Stimulated activated effector memory CD8-positive, alpha-beta T cell treated with anti-CD3 and anti-CD28 coated beads, Interleukin-12 subunit alpha, Interleukin-12 subunit beta, amount 100 ng/mL, for 72 hours (primary cell): ENCODE measurements at regions not wholly inside any gene's neighbourhood (a gene's known extent, or its start where the extent isn't known, plus 50 kb on each side); places are given as distances from the start of the nearest gene placed in this dataset.

Source experiments
- ATAC-seq: fragments of 150-1000 bp; cut with Tn5 transposase; 2 replicates; pipeline ENCODE4 v1.10.0; 2021
- DNase-seq, 2 donors: peaks; one replicate each; pipeline ENCODE4 v3.0.0; 2021 to 2022; ENCODE audit warnings: low spot score in 2 of 2
- H3K27ac Mint-ChIP-seq: one replicate; pipeline ENCODE4 v1.8.0; 2022; ENCODE audit warnings: mild to moderate bottlenecking, mixed read lengths
- H3K36me3 Mint-ChIP-seq: one replicate; pipeline ENCODE4 v1.8.0; 2022; ENCODE audit warnings: mild to moderate bottlenecking, mixed read lengths
- H3K4me1 Mint-ChIP-seq: one replicate; pipeline ENCODE4 v1.8.0; 2022; ENCODE audit warnings: mixed read lengths
- H3K4me3 Mint-ChIP-seq: one replicate; pipeline ENCODE4 v1.8.0; 2022; ENCODE audit warnings: mild to moderate bottlenecking, mixed read lengths
- H3K9me3 Mint-ChIP-seq: one replicate; pipeline ENCODE4 v1.8.0; 2022; ENCODE audit warnings: mixed read lengths

DNA sequence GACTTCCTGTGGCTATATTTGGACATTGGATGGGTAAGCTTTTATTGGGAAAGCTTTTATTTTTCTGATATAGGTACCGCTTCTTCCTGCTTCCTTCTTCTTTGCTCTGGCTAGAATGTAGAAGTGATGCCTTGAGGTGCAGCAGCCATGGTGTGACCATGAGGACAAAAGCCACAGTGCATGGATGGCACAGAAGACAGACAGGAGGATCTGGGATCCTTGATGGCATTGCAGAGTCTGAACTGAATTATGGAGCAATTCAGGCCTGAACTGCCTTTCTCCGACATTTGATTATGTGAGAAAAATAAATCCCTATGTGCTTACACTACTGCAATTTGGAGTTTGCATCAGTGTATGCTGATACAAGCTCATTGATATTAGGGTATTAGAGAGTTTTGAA is 191.3 kb upstream of the CRY1 start:
- Mint-ChIP-seq H3K36me3 (no peaks in the 10 kb centered on the region), H3K4me3 (no peak overlapping the region), H3K9me3 (peaks cover 4% of the 10 kb centered on the region), H3K27ac (no peak overlapping the region), H3K4me1 (peaks cover 18% of the 10 kb centered on the region)
- ATAC-seq (no peak), DNase-seq (peak in 1 of 2 donors; percentile 7)

GRCh38 chr12:107287436-107288413 is 194.4 kb upstream of the CRY1 start:
- DNase-seq: peak in 1 of 2 donors; percentile 72
- H3K9me3 Mint-ChIP-seq: peaks cover 4% of the 10 kb centered on the region
- peak; percentile 97 for ATAC-seq
- H3K36me3 Mint-ChIP-seq: no peaks in the 10 kb centered on the region
- H3K4me3 Mint-ChIP-seq: peak overlapping the region; percentile 30
- H3K27ac Mint-ChIP-seq: peak overlapping the region; percentile 60
- H3K4me1 Mint-ChIP-seq: peaks cover 18% of the 10 kb centered on the region

GRCh38 chr12:107288414-107289127 is 195.2 kb upstream of the CRY1 start:
- peak overlapping the region; percentile 60 for H3K27ac Mint-ChIP-seq
- H3K4me1 Mint-ChIP-seq: peaks cover 18% of the 10 kb centered on the region
- peaks cover 4% of the 10 kb centered on the region for H3K9me3 Mint-ChIP-seq
- H3K4me3 Mint-ChIP-seq: no peak overlapping the region
- ATAC-seq (peak; percentile 55), DNase-seq (peak in 1 of 2 donors; percentile 43)
- H3K36me3 Mint-ChIP-seq: no peaks in the 10 kb centered on the region

DNA sequence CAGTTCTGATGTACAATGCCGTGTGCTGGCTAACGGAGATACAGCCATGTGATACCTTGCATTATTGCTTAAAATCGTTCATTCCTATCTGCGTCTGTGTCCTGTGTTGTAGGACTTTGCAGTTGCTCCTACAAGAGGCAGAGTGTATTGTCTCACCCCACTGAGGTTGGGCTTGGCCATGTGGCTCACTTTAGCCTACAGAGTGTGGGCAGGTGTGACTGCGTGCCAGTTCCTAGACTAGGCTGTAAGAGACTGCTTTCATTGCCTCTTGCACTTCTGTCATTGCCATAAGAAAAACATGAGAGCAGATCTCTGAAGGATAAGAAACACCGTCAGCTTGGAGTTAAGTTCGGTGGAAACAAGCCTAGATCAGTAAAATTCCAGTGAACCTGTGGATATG is 197.7 kb upstream of the CRY1 start:
- ATAC-seq (no peak), DNase-seq (no peak)
- peaks cover 18% of the 10 kb centered on the region for H3K4me1 Mint-ChIP-seq
- H3K27ac Mint-ChIP-seq: no peak overlapping the region
- H3K4me3 Mint-ChIP-seq: no peak overlapping the region
- no peaks in the 10 kb centered on the region for H3K36me3 Mint-ChIP-seq
- no peaks in the 10 kb centered on the region for H3K9me3 Mint-ChIP-seq

DNA sequence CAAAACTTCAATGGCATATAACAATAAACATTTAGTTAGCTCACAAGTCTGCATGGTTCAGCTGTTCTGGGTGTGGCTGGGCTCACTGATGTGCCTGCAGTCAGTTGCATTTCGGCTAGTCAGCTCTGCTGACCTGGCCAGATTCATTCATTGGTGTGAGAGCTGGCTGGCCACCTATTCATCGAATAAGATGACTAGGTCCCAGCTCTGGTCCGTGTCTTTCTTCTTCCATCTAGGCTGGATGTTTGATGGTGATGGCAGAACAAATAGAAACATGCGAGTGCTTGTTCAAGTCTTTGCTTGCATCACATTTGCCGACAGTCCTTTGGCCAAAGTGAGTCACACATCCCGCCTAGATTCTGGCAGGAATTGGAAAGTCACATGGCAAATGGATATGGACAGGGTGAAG is 203.3 kb upstream of the CRY1 start:
- Mint-ChIP-seq H3K9me3 (no peaks in the 10 kb centered on the region), H3K4me3 (no peak overlapping the region), H3K36me3 (no peaks in the 10 kb centered on the region), H3K27ac (no peak overlapping the region), H3K4me1 (peaks cover 8% of the 10 kb centered on the region)
- ATAC-seq (no peak), DNase-seq (no peak)

GRCh38 chr12:107302649-107303341 is 209.4 kb upstream of the CRY1 start:
- Mint-ChIP-seq H3K4me3 (no peak overlapping the region), H3K27ac (no peak overlapping the region), H3K9me3 (no peaks in the 10 kb centered on the region), H3K4me1 (no peaks in the 10 kb centered on the region), H3K36me3 (no peaks in the 10 kb centered on the region)
- ATAC-seq (no peak), DNase-seq (no peak)

GRCh38 chr12:107304588-107305532 is 211.5 kb upstream of the CRY1 start:
- DNase-seq (no peak), ATAC-seq (peak; percentile 81)
- H3K36me3 Mint-ChIP-seq: no peaks in the 10 kb centered on the region
- H3K4me1 Mint-ChIP-seq: peaks cover 11% of the 10 kb centered on the region
- H3K27ac Mint-ChIP-seq: no peak overlapping the region
- no peaks in the 10 kb centered on the region for H3K9me3 Mint-ChIP-seq
- H3K4me3 Mint-ChIP-seq: no peak overlapping the region

DNA sequence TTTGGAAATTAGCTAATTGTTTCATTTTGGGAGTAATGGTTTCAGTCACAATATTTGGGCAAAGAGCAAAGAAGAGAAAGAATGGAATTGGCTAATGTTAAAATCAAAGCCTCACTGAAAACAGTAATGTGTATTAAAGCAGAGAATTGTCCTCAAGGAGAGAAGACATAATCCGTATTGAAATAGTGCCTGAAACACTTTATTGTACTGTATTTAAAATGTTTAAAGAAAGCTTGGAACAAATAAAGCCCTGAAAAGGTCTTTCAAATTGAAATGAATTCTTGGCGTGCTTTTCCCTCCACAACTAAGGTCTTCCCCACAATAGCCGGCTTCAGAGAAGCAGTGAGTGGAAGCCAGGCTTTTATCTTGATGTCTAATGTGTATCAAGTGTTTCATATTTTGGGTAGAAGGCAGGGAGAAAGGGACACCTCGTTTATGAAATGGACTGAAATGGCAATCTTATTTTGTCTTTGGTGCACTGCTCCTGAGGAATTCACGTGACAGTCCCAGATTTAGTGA is 212.9 kb upstream of the CRY1 start:
- no peak for DNase-seq
- no peaks in the 10 kb centered on the region for H3K36me3 Mint-ChIP-seq
- H3K4me1 Mint-ChIP-seq: peaks cover 11% of the 10 kb centered on the region
- H3K9me3 Mint-ChIP-seq: no peaks in the 10 kb centered on the region
- no peak for ATAC-seq
- no peak overlapping the region for H3K27ac Mint-ChIP-seq
- H3K4me3 Mint-ChIP-seq: no peak overlapping the region

GRCh38 chr12:107308310-107308709 is 215.0 kb upstream of the CRY1 start:
- H3K4me1 Mint-ChIP-seq: peaks cover 13% of the 10 kb centered on the region
- no peak overlapping the region for H3K27ac Mint-ChIP-seq
- H3K4me3 Mint-ChIP-seq: no peak overlapping the region
- H3K9me3 Mint-ChIP-seq: no peaks in the 10 kb centered on the region
- DNase-seq (no peak), ATAC-seq (no peak)
- H3K36me3 Mint-ChIP-seq: no peaks in the 10 kb centered on the region

DNA sequence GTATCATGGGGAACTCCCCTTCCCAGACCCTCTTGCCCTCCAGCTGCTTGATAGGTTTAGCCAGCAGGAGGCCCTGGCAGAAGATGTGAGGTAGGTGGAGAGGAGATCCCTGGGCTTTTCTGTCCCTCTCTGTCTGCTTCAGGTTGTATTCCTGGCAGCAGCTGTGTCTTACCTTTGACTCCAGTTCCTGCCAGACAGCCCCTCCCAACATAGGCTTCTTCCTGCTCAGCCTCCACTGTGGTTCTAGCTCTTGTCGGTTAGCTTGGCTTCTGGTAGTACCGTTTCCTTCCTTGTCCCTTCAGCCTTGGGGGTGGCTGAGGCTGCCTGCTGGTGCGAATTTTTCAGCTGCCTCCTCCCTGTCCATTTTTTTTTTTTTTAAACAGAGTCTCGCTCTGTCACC is 215.7 kb upstream of the CRY1 start:
- no peak for DNase-seq
- peaks cover 15% of the 10 kb centered on the region for H3K4me1 Mint-ChIP-seq
- no peaks in the 10 kb centered on the region for H3K9me3 Mint-ChIP-seq
- H3K4me3 Mint-ChIP-seq: no peak overlapping the region
- ATAC-seq: peak; percentile 43
- no peak overlapping the region for H3K27ac Mint-ChIP-seq
- no peaks in the 10 kb centered on the region for H3K36me3 Mint-ChIP-seq

- no peaks in the 10 kb centered on the region for H3K36me3 Mint-ChIP-seq
- ATAC-seq (no peak), DNase-seq (no peak)
- no peak overlapping the region for H3K4me3 Mint-ChIP-seq
- H3K27ac Mint-ChIP-seq: no peak overlapping the region
- H3K9me3 Mint-ChIP-seq: no peaks in the 10 kb centered on the region
- H3K4me1 Mint-ChIP-seq: peaks cover 15% of the 10 kb centered on the region
Measured at GRCh38 chr12:107310621-107311020, 217.3 kb upstream of the CRY1 start.

- H3K9me3 Mint-ChIP-seq: no peaks in the 10 kb centered on the region
- DNase-seq: no peak
- no peak for ATAC-seq
Measured at GRCh38 chr12:107311682-107312081, 218.3 kb upstream of the CRY1 start.

GRCh38 chr12:107317751-107318555 is 224.6 kb upstream of the CRY1 start:
- ATAC-seq (peak; percentile 82), DNase-seq (peak; percentile 51 to 84)
- Mint-ChIP-seq H3K27ac (no peak overlapping the region), H3K4me1 (peaks cover 38% of the 10 kb centered on the region), H3K4me3 (peak overlapping the region; percentile 93), H3K9me3 (no peaks in the 10 kb centered on the region), H3K36me3 (peaks cover 15% of the 10 kb centered on the region)

More at GRCh38 chr12:107311682-107312081, 218.3 kb upstream of the CRY1 start:
- Mint-ChIP-seq H3K4me1 (peaks cover 15% of the 10 kb centered on the region), H3K27ac (no peak overlapping the region), H3K4me3 (no peak overlapping the region), H3K36me3 (no peaks in the 10 kb centered on the region)

DNA sequence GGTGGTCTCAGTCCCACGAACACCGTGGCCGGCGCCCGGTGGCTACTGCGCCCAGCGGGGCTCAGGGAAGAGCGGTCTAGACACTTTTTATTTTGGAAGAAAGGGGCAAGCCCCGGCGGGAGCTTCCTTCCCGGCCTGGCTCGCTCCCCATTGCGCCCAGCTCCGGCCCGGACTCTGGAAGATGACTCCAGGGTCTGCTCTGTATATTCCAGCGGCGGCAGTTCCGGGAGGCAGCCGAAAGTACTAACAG is 225.1 kb upstream of the CRY1 start:
- DNase-seq (peak in 1 of 2 donors; percentile 67), ATAC-seq (no peak)
- H3K4me1 Mint-ChIP-seq: peaks cover 34% of the 10 kb centered on the region
- H3K36me3 Mint-ChIP-seq: peaks cover 15% of the 10 kb centered on the region
- H3K9me3 Mint-ChIP-seq: no peaks in the 10 kb centered on the region
- peak overlapping the region; percentile 93 for H3K4me3 Mint-ChIP-seq
- H3K27ac Mint-ChIP-seq: no peak overlapping the region
